Astrocyte (in vitro differentiated cells and primary cell): ENCODE measurements at regions not wholly inside any gene's neighbourhood (a gene's known extent, or its start where the extent isn't known, plus 50 kb on each side); places are given as distances from the start of the nearest gene placed in this dataset.

Source experiments
- CTCF ChIP-seq: IDR thresholded peaks from 2 replicates; pipeline ENCODE4 v1.5.1; 2011; ENCODE audit warnings: low read depth, mild to moderate bottlenecking, inconsistent platforms, low read length, moderate library complexity; ENCODE audit not compliant: insufficient read depth
- EZH2 ChIP-seq: IDR thresholded peaks from 2 replicates; pipeline ENCODE4 v1.6.1; 2012; ENCODE audit warnings: mild to moderate bottlenecking, low read length, inconsistent platforms; ENCODE audit not compliant: insufficient read depth

GRCh38 chr5:27969157-27969556 lies 930.8 kb upstream of the CDH9 start:
- TF ChIP-seq CTCF (no peak), EZH2 (no peak)
